ENCODE measurements at regions not wholly inside any gene's neighbourhood (a gene's known extent, or its start where the extent isn't known, plus 50 kb on each side); places are given as distances from the start of the nearest gene placed in this dataset.
"Not testable (repeated sequence)": the region's sequence is repeated elsewhere in the genome, so short reads cannot be mapped to it uniquely, and the experiment has no call there.

- DNase-seq (ENCODE audit: low spot score) = not testable (repeated sequence)
Measured at GRCh38 chr2:85969367-85969766, 80.6 kb upstream of the ST3GAL5 start.

GRCh38 chr2:85965770-85966169 lies 77.0 kb upstream of the ST3GAL5 start:
- DNase-seq (ENCODE audit: low spot score) = not testable (repeated sequence)

- DNase-seq (ENCODE audit: low spot score) = not testable (repeated sequence)
Measured at GRCh38 chr2:85963747-85964418, 75.1 kb upstream of the ST3GAL5 start.

- DNase-seq (ENCODE audit: low spot score) = no peak
Measured at GRCh38 chr2:85963068-85963467, 74.3 kb upstream of the ST3GAL5 start.

- no peak for DNase-seq (ENCODE audit: low spot score)
Measured at GRCh38 chr2:85961754-85962153, 73.0 kb upstream of the ST3GAL5 start.

GRCh38 chr2:85961053-85961452 lies 72.3 kb upstream of the ST3GAL5 start:
- no peak for DNase-seq (ENCODE audit: low spot score)

- no peak for DNase-seq (ENCODE audit: low spot score)
Measured at GRCh38 chr2:85959826-85960225, 71.0 kb upstream of the ST3GAL5 start.

GRCh38 chr2:85959185-85959584 lies 70.4 kb upstream of the ST3GAL5 start:
- DNase-seq (ENCODE audit: low spot score) = no peak

GRCh38 chr2:85958731-85959130 lies 69.9 kb upstream of the ST3GAL5 start:
- DNase-seq (ENCODE audit: low spot score) = no peak

- DNase-seq (ENCODE audit: low spot score) = no peak
Measured at GRCh38 chr2:85957256-85957655, 68.5 kb upstream of the ST3GAL5 start.

- no peak for DNase-seq (ENCODE audit: low spot score)
Measured at GRCh38 chr2:85956646-85957039, 67.9 kb upstream of the ST3GAL5 start.

GRCh38 chr2:85954590-85955458 lies 66.0 kb upstream of the ST3GAL5 start:
- no peak for DNase-seq (ENCODE audit: low spot score)

- no peak for DNase-seq (ENCODE audit: low spot score)
Measured at GRCh38 chr2:85954192-85954589, 65.4 kb upstream of the ST3GAL5 start.

- DNase-seq (ENCODE audit: low spot score) = no peak
Measured at GRCh38 chr2:85953476-85953875, 64.7 kb upstream of the ST3GAL5 start.

- DNase-seq (ENCODE audit: low spot score) = no peak
Measured at GRCh38 chr2:85952196-85952734, 63.5 kb upstream of the ST3GAL5 start.

- DNase-seq (ENCODE audit: low spot score) = no peak
Measured at GRCh38 chr2:85951351-85952067, 62.7 kb upstream of the ST3GAL5 start.

- DNase-seq (ENCODE audit: low spot score) = no peak
Measured at GRCh38 chr2:85950743-85951142, 62.0 kb upstream of the ST3GAL5 start.

GRCh38 chr2:85949280-85949679 lies 60.5 kb upstream of the ST3GAL5 start:
- peak; percentile 29 for DNase-seq (ENCODE audit: low spot score)

GRCh38 chr2:85947593-85947992 lies 58.8 kb upstream of the ST3GAL5 start:
- no peak for DNase-seq (ENCODE audit: low spot score)

GRCh38 chr2:85945586-85945985 lies 56.8 kb upstream of the ST3GAL5 start:
- no peak for DNase-seq (ENCODE audit: low spot score)

GRCh38 chr2:85945172-85945571 lies 56.4 kb upstream of the ST3GAL5 start:
- DNase-seq (ENCODE audit: low spot score) = no peak

- DNase-seq (ENCODE audit: low spot score) = no peak
Measured at GRCh38 chr2:85942346-85942957, 53.7 kb upstream of the ST3GAL5 start.

Measured in Ammon's horn (tissue), 1 donor.